Loucy (cell line): ENCODE measurements at regions not wholly inside any gene's neighbourhood (a gene's known extent, or its start where the extent isn't known, plus 50 kb on each side); places are given as distances from the start of the nearest gene placed in this dataset.
"Not testable (repeated sequence)": the region's sequence is repeated elsewhere in the genome, so short reads cannot be mapped to it uniquely, and the experiment has no call there.

ENCODE experiments used
- CTCF ChIP-seq: fragments of 200-600 bp; sonication (generic); conservative IDR thresholded peaks from 2 replicates; pipeline ENCODE4 v1.5.1; 2014; ENCODE audit warnings: mild to moderate bottlenecking, antibody characterized with exemption, low read length
- EZH2phosphoT487 ChIP-seq: fragments of 200-600 bp; IDR thresholded peaks from 2 replicates; pipeline ENCODE4 v1.6.1; 2018; ENCODE audit warnings: antibody characterized with exemption, mild to moderate bottlenecking, moderate library complexity, borderline replicate concordance

- not testable (repeated sequence) for TF ChIP-seq CTCF, EZH2phosphoT487
Measured at GRCh38 chr3:110626652-110627111, 444.9 kb upstream of the NECTIN3 start.
